ENCODE measurements at regions not wholly inside any gene's neighbourhood (a gene's known extent, or its start where the extent isn't known, plus 50 kb on each side); places are given as distances from the start of the nearest gene placed in this dataset.
"Not testable (repeated sequence)": the region's sequence is repeated elsewhere in the genome, so short reads cannot be mapped to it uniquely, and the experiment has no call there.

- no peak for DNase-seq (ENCODE audit: low spot score)
These were observed 116.7 kb upstream of the NPAS2 start for GRCh38 chr2:100703213-100703612.

GRCh38 chr2:100703739-100704138 is 116.2 kb upstream of the NPAS2 start:
- DNase-seq (ENCODE audit: low spot score) = no peak

- no peak for DNase-seq (ENCODE audit: low spot score)
These were observed 115.8 kb upstream of the NPAS2 start for GRCh38 chr2:100704156-100704555.

GRCh38 chr2:100704711-100705110 is 115.2 kb upstream of the NPAS2 start:
- DNase-seq (ENCODE audit: low spot score) = no peak

- DNase-seq (ENCODE audit: low spot score) = no peak
These were observed 112.7 kb upstream of the NPAS2 start for GRCh38 chr2:100707016-100707947.

GRCh38 chr2:100708333-100708732 is 111.6 kb upstream of the NPAS2 start:
- no peak for DNase-seq (ENCODE audit: low spot score)

- no peak for DNase-seq (ENCODE audit: low spot score)
These were observed 106.8 kb upstream of the NPAS2 start for GRCh38 chr2:100713106-100713505.

GRCh38 chr2:100714396-100715010 is 105.4 kb upstream of the NPAS2 start:
- not testable (repeated sequence) for DNase-seq (ENCODE audit: low spot score)

GRCh38 chr2:100715861-100716260 is 104.1 kb upstream of the NPAS2 start:
- not testable (repeated sequence) for DNase-seq (ENCODE audit: low spot score)

GRCh38 chr2:100716581-100716980 is 103.4 kb upstream of the NPAS2 start:
- no peak for DNase-seq (ENCODE audit: low spot score)

GRCh38 chr2:100718065-100718629 is 101.8 kb upstream of the NPAS2 start:
- no peak for DNase-seq (ENCODE audit: low spot score)

- DNase-seq (ENCODE audit: low spot score) = no peak
These were observed 99.5 kb upstream of the NPAS2 start for GRCh38 chr2:100720445-100720844.

- no peak for DNase-seq (ENCODE audit: low spot score)
These were observed 98.2 kb upstream of the NPAS2 start for GRCh38 chr2:100721693-100722092.

GRCh38 chr2:100722125-100722524 is 97.8 kb upstream of the NPAS2 start:
- no peak for DNase-seq (ENCODE audit: low spot score)

- DNase-seq (ENCODE audit: low spot score) = no peak
These were observed 93.1 kb upstream of the NPAS2 start for GRCh38 chr2:100726866-100727265.

GRCh38 chr2:100730290-100730868 is 89.6 kb upstream of the NPAS2 start:
- DNase-seq (ENCODE audit: low spot score) = peak; percentile 43

- DNase-seq (ENCODE audit: low spot score) = no peak
These were observed 88.4 kb upstream of the NPAS2 start for GRCh38 chr2:100731535-100731981.

GRCh38 chr2:100733391-100734187 is 86.3 kb upstream of the NPAS2 start:
- DNase-seq (ENCODE audit: low spot score) = no peak

GRCh38 chr2:100736121-100736915 is 83.6 kb upstream of the NPAS2 start:
- DNase-seq (ENCODE audit: low spot score) = no peak

GRCh38 chr2:100739735-100740432 is 80.1 kb upstream of the NPAS2 start:
- no peak for DNase-seq (ENCODE audit: low spot score)

Measured in hepatic stellate cell (primary cell).